ENCODE measurements at regions not wholly inside any gene's neighbourhood (a gene's known extent, or its start where the extent isn't known, plus 50 kb on each side); places are given as distances from the start of the nearest gene placed in this dataset.

DNA sequence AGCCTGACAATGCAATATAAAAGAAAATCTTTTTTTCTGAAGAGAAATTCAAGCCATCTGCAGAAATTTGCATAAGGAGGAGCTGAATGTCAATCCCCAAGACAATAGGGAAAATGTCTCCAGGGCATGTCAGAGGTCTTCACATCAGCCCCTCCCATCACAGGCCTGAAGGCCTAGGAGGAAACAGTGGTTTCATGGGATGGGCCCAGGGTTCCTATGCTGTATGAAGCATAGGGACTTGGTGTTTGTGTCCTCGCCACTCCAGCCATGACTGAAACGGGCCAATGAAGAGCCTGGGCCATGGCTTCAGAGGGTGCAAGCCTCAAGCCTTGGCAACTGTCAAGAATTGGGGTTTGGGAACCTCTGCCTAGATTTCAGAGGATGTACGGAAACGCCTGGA lies 883.5 kb downstream of the UQCRFS1 start:
- no peak overlapping the region for H3K27ac ChIP-seq
- intact Hi-C loops (cut with DNase I), result no loop called here
- no peaks in the 10 kb centered on the region for H3K27me3 ChIP-seq
- no peaks in the 10 kb centered on the region for H3K9me3 ChIP-seq
- H3K4me1 ChIP-seq, result no peaks in the 10 kb centered on the region
- no peaks in the 10 kb centered on the region for H3K36me3 ChIP-seq
- DNase-seq, result no peak
- TF ChIP-seq EP300 (IDR thresholded peaks at IDR 0.05), result no peak
- TF ChIP-seq POLR2A (IDR thresholded peaks at IDR 0.05), result no peak
- no peak for TF ChIP-seq POLR2AphosphoS5 (IDR thresholded peaks at IDR 0.05)
- TF ChIP-seq, protein P1, sequence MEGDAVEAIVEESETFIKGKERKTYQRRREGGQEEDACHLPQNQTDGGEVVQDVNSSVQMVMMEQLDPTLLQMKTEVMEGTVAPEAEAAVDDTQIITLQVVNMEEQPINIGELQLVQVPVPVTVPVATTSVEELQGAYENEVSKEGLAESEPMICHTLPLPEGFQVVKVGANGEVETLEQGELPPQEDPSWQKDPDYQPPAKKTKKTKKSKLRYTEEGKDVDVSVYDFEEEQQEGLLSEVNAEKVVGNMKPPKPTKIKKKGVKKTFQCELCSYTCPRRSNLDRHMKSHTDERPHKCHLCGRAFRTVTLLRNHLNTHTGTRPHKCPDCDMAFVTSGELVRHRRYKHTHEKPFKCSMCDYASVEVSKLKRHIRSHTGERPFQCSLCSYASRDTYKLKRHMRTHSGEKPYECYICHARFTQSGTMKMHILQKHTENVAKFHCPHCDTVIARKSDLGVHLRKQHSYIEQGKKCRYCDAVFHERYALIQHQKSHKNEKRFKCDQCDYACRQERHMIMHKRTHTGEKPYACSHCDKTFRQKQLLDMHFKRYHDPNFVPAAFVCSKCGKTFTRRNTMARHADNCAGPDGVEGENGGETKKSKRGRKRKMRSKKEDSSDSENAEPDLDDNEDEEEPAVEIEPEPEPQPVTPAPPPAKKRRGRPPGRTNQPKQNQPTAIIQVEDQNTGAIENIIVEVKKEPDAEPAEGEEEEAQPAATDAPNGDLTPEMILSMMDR (IDR thresholded peaks at IDR 0.05), result no peak
- WGBS, 2 donors, result 62 to 79% methylated on average over 4 of the region's 4 CpGs
- no peak overlapping the region for H3K4me3 ChIP-seq

DNA sequence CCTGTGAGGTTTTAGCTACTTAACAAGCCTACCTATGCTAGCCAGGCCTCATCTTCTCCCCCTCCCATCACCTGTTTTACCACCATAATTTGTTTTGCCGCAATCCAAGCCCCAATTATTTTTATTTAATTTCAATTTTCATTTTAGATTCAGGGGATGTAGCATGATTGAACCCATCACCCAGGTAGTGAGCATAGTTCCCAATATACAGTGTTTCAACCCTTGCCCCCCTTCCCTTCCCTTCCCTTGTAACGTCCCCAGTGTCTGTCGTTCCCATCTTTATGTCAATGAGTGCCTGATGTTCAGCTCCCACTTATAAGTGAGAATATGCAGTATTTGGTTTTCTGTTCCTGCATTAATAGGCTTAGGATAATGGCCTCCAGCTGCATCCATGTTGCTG lies 885.0 kb downstream of the UQCRFS1 start:
- 56 to 67% methylated on average over 3 of the region's 3 CpGs for WGBS, 2 donors
- DNase-seq, result no peak
- H3K27me3 ChIP-seq, result no peaks in the 10 kb centered on the region
- H3K36me3 ChIP-seq, result no peaks in the 10 kb centered on the region
- no peak overlapping the region for H3K4me3 ChIP-seq
- TF ChIP-seq, protein P1 (IDR thresholded peaks at IDR 0.05), result no peak
- TF ChIP-seq EP300 (IDR thresholded peaks at IDR 0.05) (no peak), POLR2A (IDR thresholded peaks at IDR 0.05) (no peak), POLR2AphosphoS5 (IDR thresholded peaks at IDR 0.05) (no peak)
- H3K27ac ChIP-seq, result no peak overlapping the region
- no peaks in the 10 kb centered on the region for H3K9me3 ChIP-seq
- intact Hi-C loops (cut with DNase I), result no loop called here
- H3K4me1 ChIP-seq, result no peaks in the 10 kb centered on the region

DNA sequence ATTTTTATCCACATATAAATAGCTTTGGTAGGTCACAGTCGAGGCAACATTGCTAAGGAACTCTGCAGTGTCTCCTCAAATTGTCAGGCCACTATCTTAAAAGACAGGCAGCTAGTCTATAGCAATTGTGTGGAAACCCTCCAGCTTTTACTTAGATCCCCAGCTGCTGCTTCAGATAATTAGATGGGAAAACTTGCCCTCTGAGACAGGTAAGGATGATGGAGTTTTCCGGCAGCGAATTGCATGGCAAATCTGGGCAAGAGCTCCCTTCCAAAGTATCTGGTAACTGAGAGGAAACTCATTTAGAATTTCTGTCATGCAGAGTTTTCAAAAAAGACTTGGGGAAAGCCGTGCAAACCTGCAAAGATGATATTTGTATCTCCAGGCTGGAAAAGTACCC lies 886.2 kb downstream of the UQCRFS1 start:
- 72 to 81% methylated on average over 4 of the region's 4 CpGs for WGBS, 2 donors
- H3K9me3 ChIP-seq, result no peaks in the 10 kb centered on the region
- TF ChIP-seq POLR2AphosphoS5 (IDR thresholded peaks at IDR 0.05), result no peak
- TF ChIP-seq, protein P1 (IDR thresholded peaks at IDR 0.05), result no peak
- no peak for TF ChIP-seq POLR2A (IDR thresholded peaks at IDR 0.05)
- TF ChIP-seq EP300 (IDR thresholded peaks at IDR 0.05), result no peak
- DNase-seq, result no peak
- H3K4me1 ChIP-seq, result no peaks in the 10 kb centered on the region
- no peaks in the 10 kb centered on the region for H3K36me3 ChIP-seq
- H3K27ac ChIP-seq, result no peak overlapping the region
- H3K4me3 ChIP-seq, result no peak overlapping the region
- intact Hi-C loops (cut with DNase I), result no loop called here
- no peaks in the 10 kb centered on the region for H3K27me3 ChIP-seq

DNA sequence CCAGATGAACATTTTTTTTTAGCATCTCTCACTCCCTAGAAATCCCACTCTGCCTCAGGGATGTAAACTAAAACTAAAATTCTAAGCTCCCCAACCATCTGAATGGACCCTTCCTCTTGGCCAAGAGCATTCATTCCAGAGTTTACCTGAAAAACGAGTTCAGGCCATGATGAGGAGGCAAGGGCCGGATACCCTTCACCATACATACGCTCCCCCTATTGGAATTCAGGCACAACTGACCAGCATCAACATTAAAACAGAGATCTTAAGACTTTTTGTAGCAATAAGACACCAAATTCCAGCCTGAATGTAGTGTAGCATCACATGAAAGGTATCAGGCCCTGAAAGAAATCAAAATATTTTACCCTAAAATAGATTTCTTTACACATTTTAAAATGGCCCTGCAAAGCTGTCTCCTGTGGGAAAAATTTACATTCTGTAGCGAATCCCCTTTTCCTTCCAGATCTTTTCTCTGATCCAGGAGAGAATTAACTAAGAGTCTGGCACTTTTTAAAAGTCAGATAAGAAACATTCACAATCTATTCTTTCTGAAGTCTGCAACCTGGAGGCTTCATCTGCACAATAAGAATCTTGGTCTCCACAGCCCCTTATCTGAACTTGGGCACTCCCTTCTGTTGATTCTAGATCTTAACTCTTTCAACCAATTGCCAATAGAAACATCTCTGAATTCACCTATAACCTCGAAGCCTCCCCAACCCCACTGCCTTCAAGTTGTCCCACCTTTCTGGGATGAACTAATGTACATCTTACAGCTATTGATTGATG lies 888.5 kb downstream of the UQCRFS1 start:
- no peaks in the 10 kb centered on the region for H3K4me1 ChIP-seq
- no peaks in the 10 kb centered on the region for H3K36me3 ChIP-seq
- no peak for DNase-seq
- 69 to 75% methylated on average over 5 of the region's 5 CpGs for WGBS, 2 donors
- no peak for TF ChIP-seq POLR2AphosphoS5 (IDR thresholded peaks at IDR 0.05)
- TF ChIP-seq, protein P1 (IDR thresholded peaks at IDR 0.05), result no peak
- H3K4me3 ChIP-seq, result no peak overlapping the region
- H3K27ac ChIP-seq, result no peak overlapping the region
- no peaks in the 10 kb centered on the region for H3K27me3 ChIP-seq
- H3K9me3 ChIP-seq, result no peaks in the 10 kb centered on the region
- intact Hi-C loops (cut with DNase I), result loop anchor here (2.0 kb wide), 1 partner anchor 360 kb away; no protein-coding TSS in a partner anchor

DNA sequence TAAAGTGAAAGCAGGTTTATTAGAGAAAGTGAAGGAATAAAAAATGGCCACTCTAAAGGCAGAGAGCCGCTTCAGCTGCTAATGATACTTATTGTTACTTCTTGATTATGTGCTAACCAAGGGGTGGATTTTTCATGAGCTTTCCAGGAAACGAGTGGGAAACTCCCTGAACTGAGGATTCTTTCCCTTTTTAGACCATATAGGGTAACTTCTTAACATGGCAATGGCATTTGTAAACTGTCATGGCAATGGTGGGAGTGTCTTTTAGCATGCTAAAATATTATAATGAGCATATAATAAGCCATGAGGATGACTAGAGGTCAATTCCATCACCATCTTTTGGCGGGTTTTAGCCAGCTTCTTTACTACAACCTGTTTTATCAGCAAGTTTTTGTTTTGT lies 890.0 kb downstream of the UQCRFS1 start:
- Histone ChIP-seq H3K27ac (no peak overlapping the region), H3K4me3 (no peak overlapping the region), H3K36me3 (no peaks in the 10 kb centered on the region), H3K4me1 (no peaks in the 10 kb centered on the region), H3K27me3 (no peaks in the 10 kb centered on the region), H3K9me3 (no peaks in the 10 kb centered on the region)
- WGBS, 2 donors, result 74 to 81% methylated on average over 3 of the region's 3 CpGs
- intact Hi-C loops (cut with DNase I), result no loop called here
- DNase-seq, result no peak
- TF ChIP-seq, protein P1 (IDR thresholded peaks at IDR 0.05), result no peak
- TF ChIP-seq POLR2AphosphoS5 (IDR thresholded peaks at IDR 0.05), result no peak
- no peak for TF ChIP-seq EP300 (IDR thresholded peaks at IDR 0.05)
- TF ChIP-seq POLR2A (IDR thresholded peaks at IDR 0.05), result no peak

Measured in sigmoid colon (tissue), 6 donors.